K562 (cell line): ENCODE measurements at regions not wholly inside any gene's neighbourhood (a gene's known extent, or its start where the extent isn't known, plus 50 kb on each side); places are given as distances from the start of the nearest gene placed in this dataset.

ENCODE experiments used
- CHD7 ChIP-seq: fragments of 200-600 bp; sonication (generic); IDR thresholded peaks from one replicate; pipeline ENCODE4 v1.6.1; 2012; ENCODE audit warnings: mild to moderate bottlenecking, low read depth, low read length, inconsistent platforms
- GTF2B ChIP-seq: IDR thresholded peaks from 2 replicates; pipeline ENCODE4 v1.6.1; 2011; ENCODE audit not compliant: insufficient read length; ENCODE audit errors: extremely low read depth
- NCOA2 ChIP-seq, 2 experiments: fragments of 450-650 bp; IDR thresholded peaks; 2 replicates each; pipeline ENCODE4 v1.6.1; 2018; ENCODE audit warnings: mild to moderate bottlenecking in 2 of 2, moderate library complexity in 1 of 2; ENCODE audit not compliant: partially characterized antibody in 2 of 2
- XRCC3 ChIP-seq: fragments of 450-650 bp; IDR thresholded peaks from 2 replicates; pipeline ENCODE4 v1.6.1; 2017; ENCODE audit warnings: mild to moderate bottlenecking, moderate library complexity

GRCh38 chr14:85172889-85173477 lies 357.0 kb upstream of the FLRT2 start (continued):
- TF ChIP-seq CHD7 (no peak), XRCC3 (no peak), NCOA2 (IDR thresholded peaks at IDR 0.05; ENCODE audit: partially characterized antibody in 2 of 2) (no peak), GTF2B (no peak)
